ENCODE measurements at regions not wholly inside any gene's neighbourhood (a gene's known extent, or its start where the extent isn't known, plus 50 kb on each side); places are given as distances from the start of the nearest gene placed in this dataset.

DNA sequence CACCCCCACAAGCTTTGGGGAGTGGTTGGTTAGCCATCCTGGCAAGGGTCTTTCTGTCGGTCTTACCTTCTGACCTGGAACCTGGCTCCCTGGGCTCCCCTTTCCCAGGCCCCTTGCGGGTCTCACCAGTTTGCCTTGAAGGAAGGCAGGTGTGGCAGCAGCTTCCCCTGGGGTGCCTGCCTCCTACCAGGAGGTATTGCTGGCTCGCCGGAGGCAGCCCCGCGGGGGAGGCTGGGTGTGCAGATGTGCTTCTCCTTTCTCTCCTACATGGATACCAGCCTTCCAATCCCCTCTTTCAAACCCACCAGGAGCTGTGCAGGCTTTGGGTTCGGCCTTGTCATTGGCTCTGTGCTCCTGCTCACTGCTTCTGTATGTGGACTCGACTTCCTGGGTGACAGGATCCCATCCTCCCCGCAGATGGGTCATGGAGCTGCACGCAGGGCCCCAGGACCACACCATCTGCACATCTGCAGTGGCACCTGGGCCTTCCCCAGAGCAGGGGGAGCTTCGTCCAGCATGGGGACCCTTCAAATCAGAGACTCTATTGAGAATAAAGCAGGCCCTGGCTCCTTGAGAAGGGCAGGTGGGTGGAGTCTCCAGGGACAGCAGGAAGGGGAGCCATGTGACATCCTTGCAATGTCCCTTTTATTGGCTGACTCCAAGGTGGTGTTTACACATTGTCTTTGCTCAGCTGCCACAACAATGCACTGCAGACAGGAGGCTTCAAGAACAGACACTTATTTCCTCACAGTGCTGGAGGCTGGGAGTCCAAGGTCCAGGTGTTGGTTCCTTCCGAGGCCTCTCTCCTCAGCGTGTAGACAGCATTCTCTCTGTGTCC lies 592.0 kb downstream of the BRD1 start:
- no peak for FAIRE-seq
- DNase-seq (ENCODE audit: insufficient read length, low spot score): no peak

DNA sequence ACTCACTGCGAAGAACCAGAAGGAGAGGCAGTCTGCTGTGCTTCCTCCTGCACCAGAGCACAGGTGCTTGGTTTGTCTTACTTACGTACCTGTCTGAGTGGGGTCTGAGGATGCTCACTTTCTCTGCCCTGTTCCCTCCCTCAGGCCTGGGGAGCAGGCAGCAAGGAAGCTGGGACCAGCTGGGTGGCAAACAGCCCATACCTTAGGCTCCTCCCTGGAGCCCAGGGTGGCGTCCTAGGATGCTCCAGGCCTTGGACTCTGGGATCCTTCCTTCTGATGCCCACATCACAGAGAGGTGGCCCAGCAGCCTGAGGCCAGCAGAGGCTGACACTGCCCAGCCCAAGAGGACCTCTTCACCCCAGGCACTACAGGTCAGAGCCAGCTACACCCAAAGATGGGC lies 593.2 kb downstream of the BRD1 start:
- DNase-seq (ENCODE audit: insufficient read length, low spot score): no peak
- FAIRE-seq: no peak
- TF ChIP-seq POU2F2 (IDR thresholded peaks at IDR 0.05; ENCODE audit: low read depth, low read length) (no peak), POLR2A (IDR thresholded peaks at IDR 0.05; ENCODE audit: low read depth, low read length) (no peak), TAF1 (IDR thresholded peaks at IDR 0.05; ENCODE audit: low read depth, low read length) (no peak), POLR2AphosphoS5 (IDR thresholded peaks at IDR 0.05; ENCODE audit: low read depth, low read length) (no peak), SPI1 (IDR thresholded peaks at IDR 0.05; ENCODE audit: low read depth, low read length) (no peak), PAX5 (IDR thresholded peaks at IDR 0.05; ENCODE audit: insufficient read depth, low read length, severe bottlenecking) (no peak)

More for the DNA sequence above, 592.0 kb downstream of the BRD1 start:
- TF ChIP-seq POU2F2 (IDR thresholded peaks at IDR 0.05; ENCODE audit: low read depth, low read length): no peak
- TF ChIP-seq SPI1 (IDR thresholded peaks at IDR 0.05; ENCODE audit: low read depth, low read length): no peak
- no peak for TF ChIP-seq POLR2A (IDR thresholded peaks at IDR 0.05; ENCODE audit: low read depth, low read length)
- no peak for TF ChIP-seq TAF1 (IDR thresholded peaks at IDR 0.05; ENCODE audit: low read depth, low read length)
- no peak for TF ChIP-seq POLR2AphosphoS5 (IDR thresholded peaks at IDR 0.05; ENCODE audit: low read depth, low read length)
- no peak for TF ChIP-seq PAX5 (IDR thresholded peaks at IDR 0.05; ENCODE audit: insufficient read depth, low read length, severe bottlenecking)

DNA sequence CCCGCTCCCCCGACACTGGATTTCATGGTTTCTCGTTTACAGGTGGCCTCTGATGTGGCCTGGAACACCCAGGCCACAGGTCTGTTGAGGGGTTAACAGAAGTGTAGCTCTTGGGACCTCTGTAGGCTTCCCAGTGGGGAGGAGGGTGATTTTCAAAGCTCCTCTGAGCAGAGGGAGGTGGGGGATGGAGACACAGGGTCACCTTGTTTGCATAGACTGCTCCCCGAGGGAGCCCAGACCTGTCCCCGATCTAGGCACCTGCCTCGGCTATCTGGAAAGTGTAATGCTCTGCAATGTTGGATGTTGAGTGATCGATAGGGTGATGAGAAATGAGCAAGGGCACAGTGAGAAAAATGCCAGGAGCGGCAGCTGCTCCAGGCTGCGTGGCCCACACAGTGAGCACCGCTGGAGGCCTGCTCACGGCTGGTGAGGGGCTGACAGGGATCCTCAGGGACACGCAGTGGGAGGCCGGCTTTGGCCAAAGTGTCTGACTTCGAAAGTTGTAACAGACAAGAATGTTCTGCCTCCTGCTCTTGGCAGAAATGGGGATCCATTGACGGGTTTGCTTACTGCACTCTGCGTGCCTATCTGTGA lies 594.1 kb downstream of the BRD1 start:
- DNase-seq (ENCODE audit: insufficient read length, low spot score) (no peak), FAIRE-seq (no peak)
- TF ChIP-seq POU2F2 (IDR thresholded peaks at IDR 0.05; ENCODE audit: low read depth, low read length): no peak
- TF ChIP-seq PAX5 (IDR thresholded peaks at IDR 0.05; ENCODE audit: insufficient read depth, low read length, severe bottlenecking): no peak
- no peak for TF ChIP-seq POLR2A (IDR thresholded peaks at IDR 0.05; ENCODE audit: low read depth, low read length)
- no peak for TF ChIP-seq POLR2AphosphoS5 (IDR thresholded peaks at IDR 0.05; ENCODE audit: low read depth, low read length)
- TF ChIP-seq TAF1 (IDR thresholded peaks at IDR 0.05; ENCODE audit: low read depth, low read length): no peak
- no peak for TF ChIP-seq SPI1 (IDR thresholded peaks at IDR 0.05; ENCODE audit: low read depth, low read length)

DNA sequence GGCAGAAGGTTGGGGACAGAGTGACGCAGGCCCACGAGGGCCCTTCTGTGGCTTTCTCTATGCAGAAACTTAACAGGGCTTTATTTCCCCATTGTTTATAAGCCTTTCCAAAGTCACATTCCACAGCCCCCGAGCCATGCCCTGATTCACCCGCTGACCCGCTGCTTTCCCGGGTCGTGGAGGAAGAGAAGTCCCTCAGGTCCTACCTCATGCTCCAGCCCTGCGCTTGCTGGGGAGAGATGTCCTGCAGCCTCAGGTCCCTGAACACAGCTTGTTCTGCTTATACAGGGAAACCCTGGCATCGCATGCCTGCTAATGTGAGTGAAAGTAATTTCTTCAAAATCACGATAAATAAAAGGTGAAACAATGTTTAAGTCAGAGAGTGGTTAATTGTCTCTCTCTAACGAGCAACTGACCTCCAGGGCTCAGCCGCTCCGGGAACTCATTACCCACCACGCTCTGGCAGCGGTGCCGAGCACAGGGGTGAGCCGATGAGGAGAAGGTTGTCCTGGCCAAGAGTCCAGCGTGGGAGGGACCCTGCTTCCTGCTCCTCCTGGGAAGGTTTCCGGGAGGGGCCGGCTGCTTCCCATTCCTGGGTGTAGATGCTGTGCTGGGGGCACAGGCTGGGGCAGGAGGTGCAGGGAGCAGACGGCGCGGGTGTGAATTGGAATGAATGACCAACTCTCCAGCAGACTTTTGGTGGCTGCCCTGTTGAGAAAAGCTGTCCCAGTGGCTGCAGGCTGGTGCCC lies 595.2 kb downstream of the BRD1 start:
- no peak for TF ChIP-seq POLR2A (IDR thresholded peaks at IDR 0.05; ENCODE audit: low read depth, low read length)
- TF ChIP-seq POLR2AphosphoS5 (IDR thresholded peaks at IDR 0.05; ENCODE audit: low read depth, low read length): no peak
- no peak for TF ChIP-seq PAX5 (IDR thresholded peaks at IDR 0.05; ENCODE audit: insufficient read depth, low read length, severe bottlenecking)
- TF ChIP-seq POU2F2 (IDR thresholded peaks at IDR 0.05; ENCODE audit: low read depth, low read length): no peak
- TF ChIP-seq TAF1 (IDR thresholded peaks at IDR 0.05; ENCODE audit: low read depth, low read length): no peak
- no peak for TF ChIP-seq SPI1 (IDR thresholded peaks at IDR 0.05; ENCODE audit: low read depth, low read length)
- DNase-seq (ENCODE audit: insufficient read length, low spot score) (no peak), FAIRE-seq (no peak)

DNA sequence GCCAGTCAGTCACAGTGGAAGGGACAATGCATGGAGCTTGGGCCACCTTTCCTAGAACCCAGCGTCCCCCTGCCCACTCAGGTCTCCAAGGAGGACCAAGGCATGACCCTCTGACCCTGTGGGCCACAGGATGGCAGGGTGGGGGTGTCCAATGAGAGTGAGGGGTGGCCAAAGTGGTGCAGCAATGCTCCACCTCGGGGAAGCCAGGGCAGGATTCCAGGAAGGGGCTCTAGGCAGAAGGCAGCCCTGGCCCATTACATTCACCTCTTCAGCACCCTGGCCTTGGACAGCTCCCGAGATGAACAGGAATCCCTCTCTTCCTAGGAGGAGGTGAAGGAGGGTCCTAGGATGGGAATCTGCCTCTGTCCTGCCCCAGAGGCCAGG lies 597.5 kb downstream of the BRD1 start:
- no peak for FAIRE-seq
- DNase-seq (ENCODE audit: insufficient read length, low spot score): no peak

DNA sequence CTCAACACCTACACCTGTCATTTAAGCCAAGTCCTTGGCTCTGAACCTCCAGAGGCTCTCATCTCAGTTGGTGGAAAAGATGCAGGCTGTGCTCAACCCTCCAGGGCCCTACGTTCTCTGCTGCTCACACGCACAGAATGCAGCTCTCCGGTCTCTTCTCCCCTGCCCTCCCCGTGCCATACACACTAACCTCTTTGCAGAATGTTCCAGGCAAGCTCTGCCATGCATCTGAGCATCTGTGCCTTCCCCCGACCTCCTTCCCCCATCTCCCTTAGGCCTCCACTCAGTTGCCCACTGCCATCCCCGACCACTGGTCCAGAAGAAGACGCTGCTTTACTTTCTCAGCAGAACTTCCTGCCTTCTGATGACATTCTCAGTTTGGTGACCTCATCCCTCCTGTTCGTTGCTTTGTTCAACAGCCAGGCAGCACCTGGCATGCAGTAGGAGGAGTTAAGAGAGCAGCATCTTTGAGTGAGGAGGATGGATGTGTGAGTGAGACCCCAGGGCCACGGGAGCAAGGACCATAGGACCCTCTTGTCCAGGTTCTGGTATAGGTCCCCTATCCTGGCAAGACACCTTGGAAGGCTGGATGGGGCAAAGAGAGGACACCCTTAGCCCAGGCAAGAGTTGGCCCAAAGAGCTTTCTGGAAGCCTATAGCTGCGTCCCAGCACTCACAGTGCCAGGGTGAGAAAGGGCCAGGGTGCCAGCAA lies 598.0 kb downstream of the BRD1 start:
- FAIRE-seq: no peak
- DNase-seq (ENCODE audit: insufficient read length, low spot score): no peak
- TF ChIP-seq POLR2A (IDR thresholded peaks at IDR 0.05; ENCODE audit: low read depth, low read length): no peak
- no peak for TF ChIP-seq POLR2AphosphoS5 (IDR thresholded peaks at IDR 0.05; ENCODE audit: low read depth, low read length)
- TF ChIP-seq TAF1 (IDR thresholded peaks at IDR 0.05; ENCODE audit: low read depth, low read length): no peak
- no peak for TF ChIP-seq SPI1 (IDR thresholded peaks at IDR 0.05; ENCODE audit: low read depth, low read length)
- no peak for TF ChIP-seq PAX5 (IDR thresholded peaks at IDR 0.05; ENCODE audit: insufficient read depth, low read length, severe bottlenecking)
- no peak for TF ChIP-seq POU2F2 (IDR thresholded peaks at IDR 0.05; ENCODE audit: low read depth, low read length)

More for the DNA sequence above, 597.5 kb downstream of the BRD1 start:
- TF ChIP-seq POLR2A (IDR thresholded peaks at IDR 0.05; ENCODE audit: low read depth, low read length) (no peak), PAX5 (IDR thresholded peaks at IDR 0.05; ENCODE audit: insufficient read depth, low read length, severe bottlenecking) (no peak), TAF1 (IDR thresholded peaks at IDR 0.05; ENCODE audit: low read depth, low read length) (no peak), POLR2AphosphoS5 (IDR thresholded peaks at IDR 0.05; ENCODE audit: low read depth, low read length) (no peak), POU2F2 (IDR thresholded peaks at IDR 0.05; ENCODE audit: low read depth, low read length) (no peak), SPI1 (IDR thresholded peaks at IDR 0.05; ENCODE audit: low read depth, low read length) (no peak)

DNA sequence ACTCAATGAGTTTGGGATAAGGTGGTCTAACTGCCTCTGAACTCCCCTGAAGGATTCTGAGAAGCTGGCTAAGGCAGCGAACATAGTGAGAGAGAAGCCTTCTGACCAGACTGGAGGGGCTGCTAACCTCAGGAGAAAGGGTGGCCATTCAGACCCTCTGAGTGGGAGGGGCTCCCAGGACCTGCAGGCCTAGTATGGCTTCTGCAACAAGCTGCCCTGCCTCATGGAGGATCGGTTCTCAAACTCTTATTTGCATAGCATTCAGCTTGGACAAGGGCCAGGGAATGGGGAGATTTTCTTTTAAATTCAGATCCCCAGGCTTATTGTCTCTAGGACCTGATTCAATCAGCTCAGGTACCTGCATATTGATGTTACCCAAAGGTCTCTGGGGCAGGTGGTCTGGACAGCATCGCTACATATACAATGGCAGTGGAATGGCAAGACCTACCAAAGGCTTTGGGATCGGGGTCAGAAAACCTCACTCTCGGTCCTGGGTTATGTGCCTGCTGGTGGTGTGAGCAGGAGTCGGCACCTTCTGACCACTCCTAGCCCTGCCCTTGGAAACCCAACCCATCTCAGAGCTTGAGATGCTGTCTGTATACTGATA lies 599.1 kb downstream of the BRD1 start:
- TF ChIP-seq POLR2A (IDR thresholded peaks at IDR 0.05; ENCODE audit: low read depth, low read length): no peak
- no peak for TF ChIP-seq SPI1 (IDR thresholded peaks at IDR 0.05; ENCODE audit: low read depth, low read length)
- TF ChIP-seq TAF1 (IDR thresholded peaks at IDR 0.05; ENCODE audit: low read depth, low read length): no peak
- no peak for TF ChIP-seq POU2F2 (IDR thresholded peaks at IDR 0.05; ENCODE audit: low read depth, low read length)
- no peak for TF ChIP-seq PAX5 (IDR thresholded peaks at IDR 0.05; ENCODE audit: insufficient read depth, low read length, severe bottlenecking)
- TF ChIP-seq POLR2AphosphoS5 (IDR thresholded peaks at IDR 0.05; ENCODE audit: low read depth, low read length): no peak
- FAIRE-seq (no peak), DNase-seq (ENCODE audit: insufficient read length, low spot score) (no peak)

DNA sequence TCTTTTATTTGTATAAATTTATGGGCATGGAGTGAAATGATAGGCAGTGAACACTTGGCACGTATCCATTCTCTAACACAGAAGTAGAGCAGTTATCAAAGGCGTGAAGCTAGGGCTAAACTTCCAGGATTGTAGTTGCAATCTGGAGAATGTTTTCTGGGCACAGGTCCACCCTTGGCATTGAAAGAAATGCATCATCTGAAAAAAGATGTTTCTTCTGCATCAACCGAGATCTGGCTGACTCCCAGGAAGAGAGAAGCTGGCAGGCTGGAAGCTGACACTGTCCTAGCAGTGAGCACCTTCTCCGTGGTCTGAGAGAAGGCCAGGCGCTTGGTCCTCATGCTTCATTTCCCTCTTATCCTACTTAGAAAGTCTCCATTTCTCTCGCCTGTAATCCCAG lies 600.0 kb downstream of the BRD1 start:
- DNase-seq (ENCODE audit: insufficient read length, low spot score) (no peak), FAIRE-seq (no peak)
- no peak for TF ChIP-seq POU2F2 (IDR thresholded peaks at IDR 0.05; ENCODE audit: low read depth, low read length)
- TF ChIP-seq POLR2AphosphoS5 (IDR thresholded peaks at IDR 0.05; ENCODE audit: low read depth, low read length): no peak
- TF ChIP-seq POLR2A (IDR thresholded peaks at IDR 0.05; ENCODE audit: low read depth, low read length): no peak
- no peak for TF ChIP-seq TAF1 (IDR thresholded peaks at IDR 0.05; ENCODE audit: low read depth, low read length)
- no peak for TF ChIP-seq SPI1 (IDR thresholded peaks at IDR 0.05; ENCODE audit: low read depth, low read length)
- no peak for TF ChIP-seq PAX5 (IDR thresholded peaks at IDR 0.05; ENCODE audit: insufficient read depth, low read length, severe bottlenecking)

Data from GM12891 (cell line).